ENCODE measurements at regions not wholly inside any gene's neighbourhood (a gene's known extent, or its start where the extent isn't known, plus 50 kb on each side); places are given as distances from the start of the nearest gene placed in this dataset.

- no peak for TF ChIP-seq CTCF (IDR thresholded peaks at IDR 0.05)
- no peak for TF ChIP-seq POLR2AphosphoS5 (IDR thresholded peaks at IDR 0.05; ENCODE audit: low read depth, low read length)
- no peak for TF ChIP-seq REST (IDR thresholded peaks at IDR 0.05; ENCODE audit: insufficient read depth in 1 of 2, low read depth in 2 of 2, low read length in 1 of 2)
These were observed 2069.3 kb upstream of the RAG2 start for GRCh38 chr11:38667359-38667758.

Data from Panc1 (cell line).